HepG2 (cell line): ENCODE measurements at regions not wholly inside any gene's neighbourhood (a gene's known extent, or its start where the extent isn't known, plus 50 kb on each side); places are given as distances from the start of the nearest gene placed in this dataset.

Experiments
- ATAC-seq: fragments of 200-7000 bp; cut with Tn5 transposase; 3 replicates; pipeline ENCODE4 v1.9.1; 2020; ENCODE audit warnings: mild to moderate bottlenecking, moderate library complexity
- BruUV-seq: library from RNA; stranded (reverse); fragments of 400-500 nt; replicated peaks from 2 replicates; lab custom pipeline; 2021; lab: Mats Ljungman, UMichigan
- CTCF ChIA-PET: fragments of 300-600 bp; formaldehyde crosslinking; extraction: SDS; loops from one replicate; lab custom pipeline; 2021; ENCODE audit warnings: low total read pairs, inconsistent platforms, low intra/inter-chr PET ratio; lab: Yijun Ruan, JAX
- POLR2A ChIA-PET: fragments of 350-600 bp; sonication (Branson Sonifier 250); formaldehyde crosslinking; loops from one replicate; lab custom pipeline; 2020; ENCODE audit warnings: antibody characterized with exemption, inconsistent platforms; lab: Yijun Ruan, JAX
- DNase-seq: peaks from one replicate; pipeline ENCODE4 v3.0.0-alpha.2; 2015; ENCODE audit warnings: low spot score
- FAIRE-seq: peaks from 3 replicates; lab custom pipeline; 2011; peaks lifted over from hg19 to GRCh38; lab: Jason Lieb, UNC
- H2AFZ ChIP-seq: one replicate; pipeline ENCODE4 v1.6.1; 2011; ENCODE audit warnings: low read length, inconsistent platforms
- H3K27ac ChIP-seq: fragments of 300-600 bp; 3 replicates; pipeline ENCODE4 v1.8.0; 2011; ENCODE audit warnings: mixed run types, mild to moderate bottlenecking, mixed read lengths, low read length, inconsistent platforms; ENCODE audit not compliant: insufficient read depth; ENCODE audit errors: extremely low read length
- H3K27me3 ChIP-seq, 2 experiments: fragments of 200-600 bp in 1 of 2; 2 replicates in 1 of 2; 3 replicates in 1 of 2; pipeline versions ENCODE4 v1.6.0 to v1.8.0; 2011; ENCODE audit warnings: low read length in 2 of 2, mild to moderate bottlenecking in 2 of 2, moderate library complexity in 2 of 2, inconsistent platforms in 1 of 2; ENCODE audit not compliant: insufficient read depth in 2 of 2, control insufficient read depth in 1 of 2
- H3K36me3 ChIP-seq, 2 experiments: fragments of 200-600 bp in 1 of 2; replicated peaks in 1 of 2; 2 replicates in 1 of 2; 3 replicates in 1 of 2; pipeline versions ENCODE4 v1.5.1 to v1.8.0; 2011; ENCODE audit warnings: low read length in 2 of 2, inconsistent platforms in 1 of 2; ENCODE audit not compliant: insufficient read depth in 2 of 2, control insufficient read depth in 1 of 2
- H3K4me1 ChIP-seq: 2 replicates; pipeline ENCODE4 v1.5.1; 2012; ENCODE audit warnings: low read length, inconsistent platforms; ENCODE audit not compliant: insufficient read depth
- H3K4me2 ChIP-seq: 2 replicates; pipeline ENCODE4 v1.6.0; 2011; ENCODE audit warnings: low read depth, low read length, inconsistent platforms
- H3K4me3 ChIP-seq, 3 experiments: fragments of 200-600 bp in 1 of 3; sonication (generic), shearing (Covaris generic) in 1 of 3; replicated peaks in 1 of 3; 2 replicates each; pipeline ENCODE4 v1.5.1; 2011 to 2016; ENCODE audit warnings: low read length in 3 of 3, inconsistent platforms in 2 of 3, low read depth in 2 of 3, mild to moderate bottlenecking in 2 of 3, control low read depth in 1 of 3, mixed read lengths in 1 of 3; ENCODE audit not compliant: insufficient read depth in 1 of 3
- H3K79me2 ChIP-seq: one replicate; pipeline ENCODE4 v1.6.1; 2011; ENCODE audit warnings: low read length, inconsistent platforms; ENCODE audit not compliant: insufficient read depth
- H3K9ac ChIP-seq: 2 replicates; pipeline ENCODE4 v1.6.0; 2011; ENCODE audit warnings: mild to moderate bottlenecking, low read depth, low read length, inconsistent platforms; ENCODE audit not compliant: insufficient read depth
- H3K9me3 ChIP-seq: 2 replicates; pipeline ENCODE4 v1.5.1; 2012; ENCODE audit warnings: mild to moderate bottlenecking, low read length
- H4K20me1 ChIP-seq: 2 replicates; pipeline ENCODE4 v1.6.0; 2011; ENCODE audit warnings: inconsistent platforms, mild to moderate bottlenecking, low read length, moderate library complexity; ENCODE audit not compliant: insufficient read depth
- CBFB ChIP-seq: sonication (generic); formaldehyde crosslinking; IDR thresholded peaks from 2 replicates; pipeline ENCODE4 v1.4.0; 2020; ENCODE audit warnings: missing genetic modification reagents
- EED ChIP-seq: sonication (generic); formaldehyde crosslinking; IDR thresholded peaks from 2 replicates; pipeline ENCODE4 v1.5.0; 2020; ENCODE audit warnings: mild to moderate bottlenecking, missing genetic modification reagents
- ETV6 ChIP-seq: sonication (generic); formaldehyde crosslinking; conservative IDR thresholded peaks from 2 replicates; pipeline ENCODE4 v1.4.0; 2020; ENCODE audit warnings: missing genetic modification reagents
- FOXA1 ChIP-seq, 2 experiments: fragments of 450-650 bp in 1 of 2; sonication (generic) in 1 of 2; formaldehyde crosslinking in 1 of 2; IDR thresholded peaks; 2 replicates each; pipeline versions ENCODE4 v1.4.0 to v1.6.1; 2016 to 2020; ENCODE audit warnings: missing genetic modification reagents in 1 of 2
- KAT2B ChIP-seq: fragments of 150-350 bp; IDR thresholded peaks from 2 replicates; pipeline ENCODE4 v1.6.1; 2014; ENCODE audit warnings: low read depth, low read length, borderline replicate concordance
- MLLT10 ChIP-seq: sonication (generic); formaldehyde crosslinking; IDR thresholded peaks from 2 replicates; pipeline ENCODE4 v1.4.0; 2020; ENCODE audit warnings: missing genetic modification reagents
- MYNN ChIP-seq: sonication (generic); formaldehyde crosslinking; IDR thresholded peaks from 2 replicates; pipeline ENCODE4 v1.4.0; 2020; ENCODE audit warnings: mild to moderate bottlenecking, low read depth, missing genetic modification reagents
- PHF20 ChIP-seq: sonication (generic); formaldehyde crosslinking; IDR thresholded peaks from 2 replicates; pipeline ENCODE4 v1.5.0; 2020; ENCODE audit warnings: mild to moderate bottlenecking, missing genetic modification reagents
- TARDBP ChIP-seq: sonication (generic); formaldehyde crosslinking; IDR thresholded peaks from 2 replicates; pipeline ENCODE4 v1.8.0; 2022; ENCODE audit warnings: mild to moderate bottlenecking, missing genetic modification reagents
- ZFP36 ChIP-seq: fragments of 150-350 bp; IDR thresholded peaks from 2 replicates; pipeline ENCODE4 v1.6.1; 2018; ENCODE audit warnings: borderline replicate concordance, low read length, low read depth; ENCODE audit not compliant: partially characterized antibody
- ZNF383 ChIP-seq: sonication (generic); formaldehyde crosslinking; IDR thresholded peaks from 2 replicates; pipeline ENCODE4 v1.4.0; 2020; ENCODE audit warnings: missing genetic modification reagents, mild to moderate bottlenecking, borderline replicate concordance
- ZNF572 ChIP-seq: sonication (generic); formaldehyde crosslinking; IDR thresholded peaks from 2 replicates; pipeline ENCODE4 v1.5.1; 2020; ENCODE audit warnings: mild to moderate bottlenecking, missing genetic modification reagents
- ZNF670 ChIP-seq: sonication (generic); formaldehyde crosslinking; IDR thresholded peaks from 2 replicates; pipeline ENCODE4 v1.8.0; 2022; ENCODE audit warnings: mild to moderate bottlenecking, missing genetic modification reagents, borderline replicate concordance
- ZNF768 ChIP-seq: sonication (generic); formaldehyde crosslinking; IDR thresholded peaks from 2 replicates; pipeline ENCODE4 v1.4.0; 2020; ENCODE audit warnings: missing genetic modification reagents
- in situ Hi-C: cut with HindIII; loops from 2 replicates; pipeline ENCODE4 v1.10.0; 2017; ENCODE audit warnings: low pct_unique_long_range_greater_than_20kb; ENCODE audit not compliant: extremely low pct_ligation_motif_present
- intact Hi-C: fragments of 100-400 bp; cut with micrococcal nuclease; formaldehyde crosslinking; loops from one replicate; pipeline ENCODE4 v1.10.0; 2022; ENCODE audit not compliant: unreplicated experiment
- TF ChIP-seq, protein P1 (sequence below): sonication (generic); formaldehyde crosslinking; IDR thresholded peaks from 2 replicates; pipeline ENCODE4 v1.8.0; 2022; ENCODE audit warnings: mild to moderate bottlenecking, missing genetic modification reagents
- TF ChIP-seq, protein P2 (sequence below): sonication (generic); formaldehyde crosslinking; IDR thresholded peaks from 2 replicates; pipeline ENCODE4 v1.5.0; 2020; ENCODE audit warnings: missing genetic modification reagents

DNA sequence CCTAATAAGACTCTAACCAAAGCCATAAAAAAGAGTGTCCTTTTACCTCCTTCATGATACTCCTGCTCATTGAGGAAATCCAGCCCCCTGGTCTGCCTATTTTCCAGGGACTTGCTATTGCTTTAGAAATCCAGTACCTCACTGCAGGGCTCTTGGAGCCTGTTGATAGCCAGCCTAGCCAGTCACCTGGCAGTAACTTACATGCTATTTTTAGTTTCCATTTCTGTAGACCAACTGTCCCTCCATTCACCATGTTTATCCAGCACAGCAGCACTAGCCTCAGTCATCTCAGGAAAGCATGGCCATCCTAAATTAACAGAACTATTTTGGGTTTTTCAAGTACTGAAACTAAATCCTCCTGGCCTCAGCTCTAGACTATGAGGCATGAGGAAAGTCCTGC lies 91.5 kb upstream of the PHF24 start:
- Histone ChIP-seq H3K79me2 (no peaks in the 10 kb centered on the region), H3K9me3 (no peaks in the 10 kb centered on the region), H2AFZ (no peak overlapping the region), H3K27me3 (no peaks in the 10 kb centered on the region), H3K36me3 (no peaks in the 10 kb centered on the region), H3K4me3 (no peak overlapping the region), H3K4me2 (no peak overlapping the region), H3K9ac (no peak overlapping the region), H4K20me1 (no peaks in the 10 kb centered on the region), H3K4me1 (no peaks in the 10 kb centered on the region), H3K27ac (no peak overlapping the region)
- ATAC-seq (no peak), DNase-seq (no peak), FAIRE-seq (no peak)
- intact Hi-C loops (no loop called here), in situ Hi-C loops (no loop called here)
- BruUV-seq: no TSS peak
- POLR2A ChIA-PET: no interaction called here
- CTCF ChIA-PET: no interaction called here
- TF ChIP-seq TARDBP: no peak
- TF ChIP-seq ZNF768: no peak
- TF ChIP-seq ZFP36: no peak
- TF ChIP-seq, protein P1, sequence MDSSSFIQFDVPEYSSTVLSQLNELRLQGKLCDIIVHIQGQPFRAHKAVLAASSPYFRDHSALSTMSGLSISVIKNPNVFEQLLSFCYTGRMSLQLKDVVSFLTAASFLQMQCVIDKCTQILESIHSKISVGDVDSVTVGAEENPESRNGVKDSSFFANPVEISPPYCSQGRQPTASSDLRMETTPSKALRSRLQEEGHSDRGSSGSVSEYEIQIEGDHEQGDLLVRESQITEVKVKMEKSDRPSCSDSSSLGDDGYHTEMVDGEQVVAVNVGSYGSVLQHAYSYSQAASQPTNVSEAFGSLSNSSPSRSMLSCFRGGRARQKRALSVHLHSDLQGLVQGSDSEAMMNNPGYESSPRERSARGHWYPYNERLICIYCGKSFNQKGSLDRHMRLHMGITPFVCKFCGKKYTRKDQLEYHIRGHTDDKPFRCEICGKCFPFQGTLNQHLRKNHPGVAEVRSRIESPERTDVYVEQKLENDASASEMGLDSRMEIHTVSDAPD (CRISPR knock-in tag): no peak
- no peak for TF ChIP-seq FOXA1 (IDR thresholded peaks at IDR 0.05)
- no peak for TF ChIP-seq FOXA1 (CRISPR knock-in tag; IDR thresholded peaks at IDR 0.05)
- TF ChIP-seq CBFB (CRISPR knock-in tag): no peak
- TF ChIP-seq ZNF383 (CRISPR knock-in tag): no peak
- no peak for TF ChIP-seq ZNF670 (CRISPR knock-in tag)
- TF ChIP-seq KAT2B: no peak
- TF ChIP-seq, protein P2, sequence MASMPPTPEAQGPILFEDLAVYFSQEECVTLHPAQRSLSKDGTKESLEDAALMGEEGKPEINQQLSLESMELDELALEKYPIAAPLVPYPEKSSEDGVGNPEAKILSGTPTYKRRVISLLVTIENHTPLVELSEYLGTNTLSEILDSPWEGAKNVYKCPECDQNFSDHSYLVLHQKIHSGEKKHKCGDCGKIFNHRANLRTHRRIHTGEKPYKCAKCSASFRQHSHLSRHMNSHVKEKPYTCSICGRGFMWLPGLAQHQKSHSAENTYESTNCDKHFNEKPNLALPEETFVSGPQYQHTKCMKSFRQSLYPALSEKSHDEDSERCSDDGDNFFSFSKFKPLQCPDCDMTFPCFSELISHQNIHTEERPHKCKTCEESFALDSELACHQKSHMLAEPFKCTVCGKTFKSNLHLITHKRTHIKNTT (CRISPR knock-in tag): no peak
- TF ChIP-seq ZNF572 (CRISPR knock-in tag): no peak
- TF ChIP-seq PHF20 (CRISPR knock-in tag): no peak
- TF ChIP-seq MYNN (CRISPR knock-in tag): no peak
- no peak for TF ChIP-seq EED (CRISPR knock-in tag)
- no peak for TF ChIP-seq MLLT10 (CRISPR knock-in tag)
- TF ChIP-seq ETV6 (CRISPR knock-in tag): no peak
